Inferior parietal cortex (tissue), 1 donor: ENCODE measurements at regions not wholly inside any gene's neighbourhood (a gene's known extent, or its start where the extent isn't known, plus 50 kb on each side); places are given as distances from the start of the nearest gene placed in this dataset.
A peak's percentile ranks its signal among the peaks of the same experiment; 100 is the strongest.

Experiments used
- DNase-seq: peaks from one replicate; pipeline ENCODE4 v3.0.0-alpha.2; 2016; ENCODE audit errors: extremely low spot score

GRCh38 chr13:34464011-34464410 is 478.1 kb upstream of the NBEA start:
- DNase-seq, result no peak

GRCh38 chr13:34465423-34465922 is 476.6 kb upstream of the NBEA start:
- DNase-seq, result no peak

- no peak for DNase-seq
Observed at GRCh38 chr13:34466301-34466700, 475.8 kb upstream of the NBEA start.

- DNase-seq, result no peak
Observed at GRCh38 chr13:34467450-34468083, 474.5 kb upstream of the NBEA start.

- DNase-seq, result no peak
Observed at GRCh38 chr13:34469196-34469986, 472.7 kb upstream of the NBEA start.

- DNase-seq, result peak; percentile 9
Observed at GRCh38 chr13:34474187-34474868, 467.7 kb upstream of the NBEA start.

GRCh38 chr13:34478376-34478775 is 463.7 kb upstream of the NBEA start:
- no peak for DNase-seq

- no peak for DNase-seq
Observed at GRCh38 chr13:34502011-34502410, 440.1 kb upstream of the NBEA start.

GRCh38 chr13:34502621-34503020 is 439.4 kb upstream of the NBEA start:
- no peak for DNase-seq

- DNase-seq, result no peak
Observed at GRCh38 chr13:34506796-34507195, 435.3 kb upstream of the NBEA start.

GRCh38 chr13:34507630-34508029 is 434.4 kb upstream of the NBEA start:
- DNase-seq, result no peak

- DNase-seq, result no peak
Observed at GRCh38 chr13:34512817-34513216, 429.3 kb upstream of the NBEA start.

- no peak for DNase-seq
Observed at GRCh38 chr13:34513526-34513925, 428.5 kb upstream of the NBEA start.

GRCh38 chr13:34515201-34515600 is 426.9 kb upstream of the NBEA start:
- no peak for DNase-seq

- DNase-seq, result no peak
Observed at GRCh38 chr13:34521171-34521570, 420.9 kb upstream of the NBEA start.

- no peak for DNase-seq
Observed at GRCh38 chr13:34522808-34523207, 419.3 kb upstream of the NBEA start.

GRCh38 chr13:34523406-34523805 is 418.7 kb upstream of the NBEA start:
- DNase-seq, result no peak

- DNase-seq, result no peak
Observed at GRCh38 chr13:34533941-34534340, 408.1 kb upstream of the NBEA start.

- DNase-seq, result no peak
Observed at GRCh38 chr13:34542321-34542720, 399.7 kb upstream of the NBEA start.

GRCh38 chr13:34543836-34544235 is 398.2 kb upstream of the NBEA start:
- no peak for DNase-seq

GRCh38 chr13:34545461-34545860 is 396.6 kb upstream of the NBEA start:
- no peak for DNase-seq

- DNase-seq, result peak; percentile 37
Observed at GRCh38 chr13:34546344-34547250, 395.5 kb upstream of the NBEA start.
